HG03575 (cell line): ENCODE measurements at regions not wholly inside any gene's neighbourhood (a gene's known extent, or its start where the extent isn't known, plus 50 kb on each side); places are given as distances from the start of the nearest gene placed in this dataset.
"Not testable (repeated sequence)": the region's sequence is repeated elsewhere in the genome, so short reads cannot be mapped to it uniquely, and the experiment has no call there.

Source experiments
- ATAC-seq: cut with Tn5 transposase; IDR thresholded peaks from one replicate; pipeline ENCODE4 v1.9.1; 2021; ENCODE audit not compliant: unreplicated experiment, insufficient number of reproducible peaks, low FRiP score; ENCODE audit errors: extremely low read depth

DNA sequence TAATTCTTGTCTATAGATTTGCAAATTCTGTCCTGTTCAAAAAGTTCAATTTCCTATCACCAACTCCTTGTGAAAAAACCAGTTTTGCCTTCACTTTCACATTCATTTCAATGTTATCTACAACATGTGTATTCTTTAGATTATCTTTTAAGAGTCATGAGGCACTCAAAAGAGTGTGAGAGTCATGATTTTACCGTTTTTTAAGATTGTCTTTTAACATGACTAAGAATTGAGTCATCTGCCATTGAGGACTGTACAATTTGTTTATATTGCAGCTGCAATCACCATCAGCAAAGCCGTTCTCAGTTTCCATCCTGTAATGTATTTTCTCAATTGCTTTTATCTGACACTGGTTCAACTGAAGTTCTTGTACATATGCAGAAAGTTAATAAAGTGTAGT lies 275.8 kb downstream of the LNPK start:
- ATAC-seq: no peak

DNA sequence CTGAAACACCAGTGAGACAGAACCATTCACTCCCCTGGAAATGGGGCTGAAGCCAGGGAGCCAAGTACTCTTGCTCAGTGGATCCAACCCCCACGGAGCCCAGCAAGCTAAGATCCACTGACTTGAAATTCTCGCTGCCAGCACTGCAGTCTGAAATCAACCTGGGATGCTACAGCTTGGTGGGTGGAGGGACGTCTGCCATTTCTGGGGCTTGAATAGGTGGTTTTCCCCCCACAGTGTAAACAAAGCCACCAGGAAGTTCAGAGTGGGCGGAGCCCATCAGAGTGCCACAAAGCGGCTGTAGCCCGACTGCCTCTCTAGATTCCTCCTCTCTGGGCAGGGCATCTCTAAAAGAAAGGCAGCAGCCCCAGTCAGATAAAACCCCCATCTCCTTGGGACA lies 292.8 kb downstream of the LNPK start:
- no peak for ATAC-seq

- no peak for ATAC-seq
Observed at GRCh38 chr2:175707322-175707721, 294.7 kb downstream of the LNPK start.

DNA sequence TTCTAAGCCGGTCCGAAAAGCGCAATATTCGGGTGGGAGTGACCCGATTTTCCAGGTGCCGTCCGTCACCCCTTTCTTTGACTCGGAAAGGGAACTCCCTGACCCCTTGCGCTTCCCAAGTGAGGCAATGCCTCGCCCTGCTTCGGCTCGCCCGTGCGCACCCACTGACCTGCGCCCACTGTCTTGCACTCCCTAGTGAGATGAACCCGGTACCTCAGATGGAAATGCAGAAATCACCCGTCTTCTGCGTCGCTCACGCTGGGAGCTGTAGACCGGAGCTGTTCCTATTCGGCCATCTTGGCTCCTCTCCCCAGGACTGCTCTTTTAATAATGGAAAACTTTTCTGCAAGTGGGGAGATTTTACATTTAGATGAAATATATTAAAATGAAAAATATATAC lies 297.5 kb downstream of the LNPK start:
- not testable (repeated sequence) for ATAC-seq

DNA sequence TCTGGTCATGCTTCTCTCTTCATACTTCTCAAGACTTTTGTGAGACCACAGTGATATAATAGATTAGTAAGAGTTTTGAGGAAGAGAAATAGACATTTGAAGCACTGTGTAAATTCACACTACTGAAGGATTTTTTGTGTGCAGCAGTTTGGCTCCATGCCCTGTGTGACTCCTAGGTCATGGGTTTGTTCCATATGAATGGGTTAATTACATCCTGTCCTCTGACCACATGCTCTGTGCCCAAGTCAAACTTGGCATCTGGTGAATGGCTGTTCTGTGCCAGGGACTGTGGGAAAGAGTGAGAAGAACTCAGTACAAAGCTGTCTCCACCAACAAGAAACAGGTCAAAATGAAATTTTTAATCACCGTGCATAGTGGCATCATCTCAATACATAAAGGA lies 304.0 kb downstream of the LNPK start:
- no peak for ATAC-seq

- ATAC-seq: no peak
Observed at GRCh38 chr2:175690113-175690837, 311.8 kb downstream of the LNPK start.

DNA sequence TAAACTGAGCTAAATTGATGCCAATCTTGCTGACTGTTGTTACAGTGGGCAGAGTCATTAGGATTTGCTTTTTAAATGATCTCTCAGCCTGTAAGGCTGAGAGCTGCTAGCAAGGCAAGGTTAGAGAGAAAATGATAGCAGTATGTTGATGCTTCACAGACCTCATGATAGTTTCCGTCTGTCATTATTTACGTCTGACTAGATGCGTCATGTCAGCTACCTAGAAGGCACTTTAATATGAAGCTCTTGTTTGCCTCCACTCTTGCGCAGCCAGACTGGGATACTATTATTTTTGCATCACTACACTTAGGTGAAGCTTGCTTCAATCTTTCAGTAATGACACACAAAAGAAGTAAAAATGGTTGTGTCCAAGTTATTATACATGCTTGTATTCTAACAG lies 313.8 kb downstream of the LNPK start:
- ATAC-seq: no peak

DNA sequence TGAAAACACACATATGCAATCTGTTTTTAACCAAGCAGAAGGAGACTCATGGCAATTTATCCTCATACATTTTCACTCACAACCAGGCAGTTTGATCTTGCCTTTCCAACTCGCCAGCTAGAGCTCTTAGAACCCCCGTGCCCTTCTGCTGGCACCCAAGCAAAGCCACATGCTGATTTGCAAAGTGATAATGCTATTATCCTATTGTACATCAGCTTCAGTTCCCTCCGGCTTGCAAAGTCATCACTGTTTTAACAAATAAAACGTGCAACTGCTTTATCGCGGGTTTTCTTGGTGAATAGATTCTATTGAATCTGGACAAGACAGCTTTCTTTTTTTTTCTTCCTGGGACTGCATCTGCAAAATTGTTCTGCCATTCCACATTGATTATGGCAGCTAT lies 314.6 kb downstream of the LNPK start:
- ATAC-seq: no peak

- no peak for ATAC-seq
Observed at GRCh38 chr2:175686002-175686401, 316.1 kb downstream of the LNPK start.

GRCh38 chr2:175684466-175684865 lies 317.6 kb downstream of the LNPK start:
- no peak for ATAC-seq

GRCh38 chr2:175679728-175680127 lies 322.3 kb downstream of the LNPK start:
- no peak for ATAC-seq

- ATAC-seq: no peak
Observed at GRCh38 chr2:175679231-175679630, 322.8 kb downstream of the LNPK start.

DNA sequence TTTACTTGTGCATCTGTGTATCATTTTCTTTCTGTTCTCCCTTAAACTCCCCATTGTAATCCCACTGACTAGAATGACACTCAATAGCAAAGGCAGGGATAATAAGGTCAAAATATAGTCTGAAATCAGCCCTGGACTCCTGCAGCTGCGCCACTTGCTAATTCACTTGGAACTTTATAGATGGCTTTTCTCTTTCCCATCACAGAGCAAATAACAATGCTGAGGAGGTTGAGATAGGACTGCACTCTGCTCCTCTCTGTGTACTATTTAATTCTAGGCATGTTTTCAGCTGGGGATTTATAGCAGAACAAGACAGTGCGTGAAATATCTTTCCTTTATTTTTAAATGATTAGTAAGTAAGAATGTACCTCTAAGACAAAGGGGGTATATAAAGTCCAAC lies 324.2 kb downstream of the LNPK start:
- ATAC-seq: no peak

GRCh38 chr2:175676813-175677212 lies 325.3 kb downstream of the LNPK start:
- no peak for ATAC-seq

DNA sequence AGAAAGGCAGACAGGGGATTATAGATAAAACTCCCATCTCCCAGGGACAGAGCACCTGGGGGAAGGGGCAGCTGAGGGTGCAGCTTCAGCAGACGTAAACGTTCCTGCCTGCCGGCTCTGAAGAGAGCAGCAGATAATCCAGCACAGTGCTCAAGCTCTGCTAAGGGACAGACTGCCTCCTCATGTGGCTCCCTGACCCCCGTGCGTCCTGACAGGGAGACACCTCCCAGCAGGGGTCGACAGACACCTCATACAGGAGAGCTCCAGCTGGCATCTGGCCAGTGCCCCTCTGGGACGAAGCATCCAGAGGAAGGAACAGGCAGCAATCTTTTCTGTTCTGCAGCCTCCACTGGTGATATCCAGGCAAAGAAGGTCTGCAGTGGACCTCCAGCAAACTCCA lies 333.3 kb downstream of the LNPK start:
- ATAC-seq: not testable (repeated sequence)

- no peak for ATAC-seq
Observed at GRCh38 chr2:175662335-175662734, 339.7 kb downstream of the LNPK start.

- ATAC-seq: no peak
Observed at GRCh38 chr2:175648577-175649063, 353.4 kb downstream of the LNPK start.

DNA sequence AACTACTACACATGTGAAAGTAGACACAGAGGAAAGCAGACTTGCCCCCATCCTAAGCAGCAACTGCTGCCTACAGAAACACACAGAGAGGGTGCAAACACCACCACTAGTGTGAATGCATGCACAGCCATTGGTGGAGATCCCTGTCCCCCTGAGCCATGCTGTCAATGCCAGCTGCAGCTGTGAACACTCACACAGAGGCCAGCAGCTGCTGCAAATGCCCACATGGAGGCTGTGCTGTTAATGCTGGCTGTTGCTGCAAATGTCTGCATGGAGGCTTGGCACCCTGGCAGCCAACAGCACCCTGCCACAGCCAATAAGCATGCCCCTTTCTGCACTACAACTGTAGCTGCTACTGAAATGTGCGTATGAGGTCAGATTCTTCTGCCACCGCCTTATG lies 355.0 kb downstream of the LNPK start:
- ATAC-seq: no peak

DNA sequence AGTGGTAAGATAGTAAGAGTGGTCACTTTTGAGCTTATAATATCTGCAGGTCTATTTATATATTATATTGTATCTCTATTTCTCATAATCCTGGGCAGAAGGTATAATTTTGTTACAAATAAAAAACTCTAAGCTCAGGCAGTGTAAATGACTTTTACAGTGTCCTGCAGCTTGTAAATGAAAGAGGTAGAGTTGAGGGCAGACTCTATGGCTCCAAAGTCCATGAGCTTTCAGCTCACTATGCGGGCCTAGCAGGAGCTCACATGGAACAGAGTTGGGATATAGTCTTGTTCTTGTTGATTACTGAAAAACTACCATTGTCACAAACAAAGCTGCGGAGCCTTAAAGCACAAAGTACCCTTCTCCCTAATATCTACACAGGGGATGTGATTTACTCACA lies 361.4 kb downstream of the LNPK start:
- no peak for ATAC-seq

DNA sequence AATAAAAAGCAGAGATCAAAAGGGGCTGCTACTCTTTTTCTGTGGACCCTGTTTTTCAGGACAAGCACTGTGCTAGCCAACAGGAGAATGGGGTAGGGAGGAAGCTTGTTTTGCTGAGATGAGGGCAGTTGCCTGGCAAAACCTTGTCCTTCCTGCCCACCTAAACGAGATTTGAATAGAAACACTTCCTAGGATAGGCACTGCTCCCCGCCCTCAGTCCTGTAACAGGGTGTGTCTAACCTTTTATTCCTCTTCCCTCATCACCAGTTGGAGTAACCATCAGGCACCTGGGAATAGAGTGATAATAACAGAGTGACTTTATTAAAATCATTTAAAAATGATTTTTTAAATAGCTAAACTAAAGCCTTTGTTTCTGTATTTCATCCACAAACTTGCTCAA lies 368.8 kb downstream of the LNPK start:
- ATAC-seq: no peak

- ATAC-seq: no peak
Observed at GRCh38 chr2:175631245-175631623, 370.8 kb downstream of the LNPK start.
